HL-60/S4 (cell line): ENCODE measurements at regions not wholly inside any gene's neighbourhood (a gene's known extent, or its start where the extent isn't known, plus 50 kb on each side); places are given as distances from the start of the nearest gene placed in this dataset.

Source experiments
- in situ Hi-C: fragments of 300-500 bp; cut with MboI; formaldehyde crosslinking; loops from 2 replicates; pipeline ENCODE4 v1.14.3; 2022; ENCODE audit warnings: low sequenced_read_pairs

GRCh38 chr7:81487516-81487915, 282.3 kb downstream of the HGF start:
- in situ Hi-C loops = loop anchor here (25.0 kb wide), 2 partner anchors 1075 to 1250 kb away; no protein-coding TSS in a partner anchor

DNA sequence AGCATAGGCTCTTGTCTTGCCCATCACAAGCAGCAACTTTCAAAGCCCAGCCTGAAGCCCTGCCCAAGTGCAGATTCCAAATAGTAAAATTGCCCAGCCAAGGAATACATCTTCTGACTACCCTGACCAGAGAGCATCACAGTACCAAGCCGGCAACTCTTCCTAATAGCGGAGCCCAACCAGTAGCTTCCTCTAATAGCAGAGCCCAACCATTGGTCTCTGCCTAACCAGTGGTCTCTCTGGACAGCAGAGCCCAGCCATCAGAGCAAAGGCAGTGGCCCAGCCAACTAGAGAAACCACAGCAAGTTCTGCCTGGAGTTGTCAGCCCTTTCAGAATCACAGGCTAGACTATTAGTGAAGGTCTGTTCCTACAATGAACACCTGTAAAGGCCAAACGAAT, 285.6 kb downstream of the HGF start:
- in situ Hi-C loops = loop anchor here (25.0 kb wide), 2 partner anchors 1078 to 1253 kb away; no protein-coding TSS in a partner anchor

- in situ Hi-C loops = loop anchor here (25.0 kb wide), 2 partner anchors 1080 to 1255 kb away; no protein-coding TSS in a partner anchor
Observed at GRCh38 chr7:81482600-81483186, 287.2 kb downstream of the HGF start.

DNA sequence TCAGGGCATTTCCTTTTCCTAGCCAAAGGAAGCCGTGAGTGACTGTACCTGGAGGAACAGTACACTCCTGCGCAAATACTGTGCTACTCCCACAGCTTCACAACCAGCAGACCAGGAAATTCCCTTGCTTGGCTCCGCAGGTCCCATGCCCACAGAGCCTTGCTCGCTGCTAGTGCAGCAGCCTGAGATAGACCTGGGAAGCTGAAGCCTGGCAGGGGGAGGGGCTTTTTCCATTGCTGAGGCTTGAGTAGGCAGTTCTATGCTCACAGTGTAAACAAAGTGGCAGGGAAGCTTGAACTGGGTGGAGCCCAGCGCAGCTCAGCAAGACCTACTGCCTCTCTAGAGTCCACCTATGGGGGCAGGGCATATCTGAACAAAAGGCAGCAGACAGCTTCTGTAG, 291.2 kb downstream of the HGF start:
- in situ Hi-C loops = loop anchor here (25.0 kb wide), 2 partner anchors 1084 to 1259 kb away; no protein-coding TSS in a partner anchor

- in situ Hi-C loops = loop anchor here (25.0 kb wide), 2 partner anchors 1084 to 1259 kb away; no protein-coding TSS in a partner anchor
Observed at GRCh38 chr7:81478201-81478600, 291.6 kb downstream of the HGF start.

DNA sequence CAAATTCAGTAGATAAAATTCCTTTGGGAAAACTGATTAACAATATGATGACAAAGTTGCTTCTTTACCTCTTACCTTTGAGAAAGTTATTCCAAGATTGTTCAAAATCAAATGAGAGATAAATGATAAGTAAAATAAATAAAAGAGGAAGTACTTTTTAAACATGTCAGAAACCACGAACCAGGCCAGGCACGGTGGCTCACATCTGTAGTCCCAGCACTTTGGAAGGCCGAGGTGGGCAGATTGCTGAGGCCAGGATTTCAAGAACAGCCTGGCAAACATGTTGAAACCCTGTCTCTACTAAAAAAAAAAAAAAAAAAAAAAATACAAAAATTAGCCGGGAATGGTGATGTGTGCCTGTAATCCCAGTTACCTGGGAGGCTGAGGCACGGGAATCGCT, 296.6 kb downstream of the HGF start:
- in situ Hi-C loops = loop anchor here (25.0 kb wide), 1 partner anchor 761 kb away; no protein-coding TSS in a partner anchor

- in situ Hi-C loops = loop anchor here (25.0 kb wide), 1 partner anchor 759 kb away; no protein-coding TSS in a partner anchor
Observed at GRCh38 chr7:81470724-81471379, 299.0 kb downstream of the HGF start.

DNA sequence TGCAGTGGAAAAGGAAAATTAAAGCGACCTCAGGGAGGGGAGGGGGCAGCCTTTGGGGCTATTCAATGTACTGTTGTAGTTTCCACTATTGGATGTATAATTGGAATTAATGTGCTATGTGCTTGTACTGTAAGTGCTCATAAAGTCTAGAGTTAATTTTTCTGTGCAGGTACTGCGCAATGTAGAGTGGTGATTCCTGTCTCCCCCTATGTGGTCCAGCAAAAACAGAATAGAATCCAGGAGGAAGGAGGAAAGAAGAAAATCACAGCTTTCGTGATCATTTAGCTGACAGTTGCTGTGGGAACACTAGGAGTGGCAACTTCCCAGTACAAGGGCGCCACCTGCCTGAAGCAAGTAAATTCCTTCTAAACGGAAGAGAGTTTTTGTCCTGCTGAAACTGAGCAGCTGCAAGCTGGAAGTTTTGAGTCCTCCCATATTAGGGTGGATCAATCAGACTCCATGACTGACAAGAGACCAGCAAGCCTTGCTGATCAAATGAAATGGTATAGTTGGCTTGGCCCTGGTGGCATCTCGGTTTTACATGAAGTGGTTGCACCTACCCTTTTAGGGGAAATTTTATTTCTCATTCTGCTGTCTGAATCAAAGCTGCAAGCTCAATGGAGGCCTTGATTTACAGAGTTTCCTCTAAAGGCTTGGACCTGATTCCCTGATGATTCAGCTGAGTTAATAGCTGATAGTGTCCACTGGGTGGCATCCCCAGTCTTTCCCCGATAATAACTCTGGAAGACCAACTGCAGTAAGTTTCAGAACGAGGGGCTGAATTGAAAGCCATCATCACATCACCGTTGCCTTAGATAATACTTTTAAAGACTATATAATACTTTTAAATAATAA, 299.8 kb downstream of the HGF start:
- in situ Hi-C loops = loop anchor here (25.0 kb wide), 1 partner anchor 758 kb away; no protein-coding TSS in a partner anchor

- in situ Hi-C loops = loop anchor here (25.0 kb wide), 1 partner anchor 757 kb away; no protein-coding TSS in a partner anchor
Observed at GRCh38 chr7:81469153-81469868, 300.5 kb downstream of the HGF start.

GRCh38 chr7:81468526-81468925, 301.3 kb downstream of the HGF start:
- in situ Hi-C loops = loop anchor here (25.0 kb wide), 1 partner anchor 756 kb away; no protein-coding TSS in a partner anchor

GRCh38 chr7:81467964-81468363, 301.9 kb downstream of the HGF start:
- in situ Hi-C loops = loop anchor here (25.0 kb wide), 1 partner anchor 756 kb away; no protein-coding TSS in a partner anchor

DNA sequence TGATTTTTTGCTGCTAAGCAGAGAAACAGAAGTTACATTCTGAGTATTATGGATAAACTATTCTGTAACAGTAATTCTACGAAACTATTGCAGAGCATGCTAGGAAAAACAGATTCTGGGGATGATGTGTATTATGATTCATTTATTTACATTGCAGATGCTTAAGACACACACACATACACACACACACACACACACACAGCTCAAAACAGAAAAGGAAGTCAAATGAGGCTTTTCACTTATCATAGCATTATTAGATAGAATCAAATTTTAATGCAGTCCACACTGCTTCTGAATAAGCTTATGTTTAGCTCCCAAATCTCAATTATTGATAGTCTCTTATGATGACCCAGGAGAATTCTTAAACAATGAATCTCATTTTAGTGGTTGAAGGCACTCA, 307.2 kb downstream of the HGF start:
- in situ Hi-C loops = loop anchor here (25.0 kb wide), 1 partner anchor 750 kb away; no protein-coding TSS in a partner anchor

DNA sequence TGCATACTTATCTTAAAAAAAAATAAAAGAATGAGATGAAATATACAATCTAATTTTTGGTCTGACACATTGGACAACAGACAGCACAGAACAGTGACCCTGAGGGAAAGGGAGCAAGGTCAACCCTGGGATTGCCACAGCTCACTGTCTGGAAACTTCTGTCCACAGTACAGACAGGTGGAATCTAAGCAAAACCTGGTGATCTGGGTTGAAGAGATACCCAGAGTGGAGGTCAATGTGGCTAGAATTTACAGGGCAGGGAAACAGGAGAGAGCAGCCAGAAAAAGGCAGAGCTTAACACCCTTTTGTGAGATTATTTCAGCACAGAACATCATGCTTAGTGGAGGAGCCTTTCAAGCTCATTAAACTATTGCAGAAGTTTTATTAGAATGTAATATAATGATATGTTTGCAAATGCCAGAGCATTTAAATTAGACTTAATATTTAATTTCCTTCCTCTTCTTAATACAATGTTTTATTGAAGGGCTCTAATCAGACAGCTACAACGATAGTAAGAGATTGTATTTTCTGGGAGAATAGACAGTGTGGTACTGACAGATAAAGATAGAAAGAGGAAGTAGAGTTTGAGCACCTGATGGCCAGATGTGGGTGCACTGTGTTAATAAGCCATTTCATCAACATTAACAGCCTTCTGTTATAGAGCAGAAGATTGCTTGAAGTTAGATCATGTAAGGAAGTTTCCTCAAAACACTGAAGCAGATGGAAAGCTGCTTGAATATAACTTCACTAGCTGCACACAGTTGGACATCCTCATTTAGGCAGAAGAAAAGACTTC, 309.4 kb downstream of the HGF start:
- in situ Hi-C loops = loop anchor here (25.0 kb wide), 1 partner anchor 748 kb away; no protein-coding TSS in a partner anchor

- in situ Hi-C loops = loop anchor here (25.0 kb wide), 1 partner anchor 747 kb away; no protein-coding TSS in a partner anchor
Observed at GRCh38 chr7:81459485-81459884, 310.4 kb downstream of the HGF start.

DNA sequence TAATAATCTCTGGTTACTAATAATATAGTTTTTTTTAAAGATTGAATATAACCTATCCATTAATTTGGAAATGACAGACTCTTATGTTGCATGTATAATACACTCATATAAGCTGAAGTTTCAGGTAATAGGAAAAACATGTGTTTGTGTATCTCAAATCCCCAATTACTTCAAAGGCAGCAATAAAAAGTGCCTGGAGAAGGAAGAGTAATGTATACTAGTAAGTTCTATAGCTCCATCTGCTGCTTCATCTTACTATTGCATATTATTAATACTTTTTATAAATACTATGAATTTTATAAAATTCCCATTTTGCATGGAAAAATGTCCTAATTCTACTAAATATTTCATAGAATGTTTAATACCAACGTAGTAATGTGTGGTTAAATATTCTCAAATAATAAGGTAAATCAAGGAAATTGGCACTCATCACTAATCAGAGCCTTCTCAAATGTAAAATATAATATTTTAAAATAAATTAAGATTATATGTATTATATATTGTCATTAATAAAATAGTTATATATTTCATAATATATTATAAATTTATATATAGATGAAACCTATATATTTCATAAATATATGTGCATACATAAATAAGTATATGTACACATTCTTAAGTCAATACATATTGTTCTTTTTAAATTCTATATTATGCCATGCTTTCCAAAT, 311.9 kb downstream of the HGF start:
- in situ Hi-C loops = loop anchor here (25.0 kb wide), 1 partner anchor 746 kb away; no protein-coding TSS in a partner anchor

GRCh38 chr7:81453770-81454169, 316.1 kb downstream of the HGF start:
- in situ Hi-C loops = loop anchor here (25.0 kb wide), 1 partner anchor 741 kb away; no protein-coding TSS in a partner anchor

GRCh38 chr7:81449105-81449504, 320.7 kb downstream of the HGF start:
- in situ Hi-C loops = no loop called here

DNA sequence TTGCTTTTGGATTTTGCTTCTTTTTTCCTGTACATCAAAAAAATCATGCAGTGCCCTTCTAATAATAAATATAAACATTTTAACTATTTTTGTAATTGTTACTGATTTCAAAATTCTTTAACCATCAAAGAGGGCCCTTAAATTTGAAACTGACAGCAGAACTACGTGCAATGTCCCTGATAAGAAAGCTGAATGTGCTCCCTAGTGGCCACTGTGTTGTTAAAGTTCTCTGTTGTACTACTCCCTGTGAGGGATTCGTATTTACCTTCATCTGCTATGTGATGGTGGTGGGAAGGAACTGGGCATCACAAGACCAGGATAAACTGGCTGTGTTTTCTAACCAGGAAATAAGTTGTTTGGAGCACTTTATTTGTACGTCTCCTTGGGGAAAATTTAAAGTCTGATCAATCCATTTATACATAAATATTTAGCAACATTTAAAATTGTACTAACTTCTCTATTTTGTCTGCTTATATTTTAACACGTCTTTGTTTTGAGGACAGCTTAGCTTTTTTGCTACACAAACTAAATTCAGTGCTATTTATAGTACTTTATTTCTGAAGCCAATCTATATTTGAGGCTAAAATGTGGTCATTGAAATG, 322.4 kb downstream of the HGF start:
- in situ Hi-C loops = no loop called here
